Keratinocyte (primary cell): ENCODE measurements at regions not wholly inside any gene's neighbourhood (a gene's known extent, or its start where the extent isn't known, plus 50 kb on each side); places are given as distances from the start of the nearest gene placed in this dataset.

Experiments used
- CTCF ChIP-seq, 3 experiments: IDR thresholded peaks in 1 of 3; conservative IDR thresholded peaks in 1 of 3; optimal IDR thresholded peaks in 1 of 3; 2 replicates in 2 of 3; 3 replicates in 1 of 3; pipeline versions ENCODE3 to v1.5.1; 2011; ENCODE audit warnings: low read length in 3 of 3, mild to moderate bottlenecking in 3 of 3, moderate library complexity in 2 of 3, control low read depth in 1 of 3, inconsistent platforms in 1 of 3; ENCODE audit not compliant: insufficient read depth in 2 of 3; ENCODE audit errors: extremely low read depth in 1 of 3
- EZH2 ChIP-seq: IDR thresholded peaks from one replicate; pipeline ENCODE4 v1.6.1; 2012; ENCODE audit warnings: inconsistent platforms, mild to moderate bottlenecking, low read length, moderate library complexity

GRCh38 chr4:134313591-134313990, 112.0 kb upstream of the PABPC4L start:
- TF ChIP-seq CTCF (optimal IDR thresholded peaks at IDR 0.05 in 1 of 3, IDR thresholded peaks at IDR 0.05 in 1 of 3, conservative IDR thresholded peaks at IDR 0.05 in 1 of 3; ENCODE audit: extremely low read depth in 1 of 3, insufficient read depth in 2 of 3, low read length in 3 of 3) (no peak), EZH2 (no peak)
